Bone marrow (tissue), 2 donors: ENCODE measurements at regions not wholly inside any gene's neighbourhood (a gene's known extent, or its start where the extent isn't known, plus 50 kb on each side); places are given as distances from the start of the nearest gene placed in this dataset.

Experiments
- DNase-seq, 2 donors: peaks; one replicate each; lab custom pipeline; 2025; lab: John Stamatoyannopoulos, UW

DNA sequence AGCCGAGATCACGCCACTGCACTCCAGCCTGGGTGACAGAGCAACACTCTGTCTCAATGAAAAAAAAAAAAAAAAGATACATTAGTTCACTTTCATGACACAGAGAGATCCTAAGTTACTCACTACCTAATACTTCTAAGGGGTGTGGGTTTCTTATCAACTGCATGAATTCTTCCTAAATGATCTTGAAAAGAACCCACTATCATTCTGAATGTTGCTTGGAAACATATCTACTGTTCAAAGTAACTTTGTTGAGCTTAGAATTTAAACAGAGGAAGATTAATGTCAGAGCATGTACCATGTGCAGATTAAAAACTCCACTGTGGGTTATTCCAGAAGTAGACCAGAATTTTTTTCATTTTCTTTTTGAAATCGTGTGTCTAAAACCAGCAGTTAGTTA lies 241.5 kb downstream of the LTN1 start:
- DNase-seq = no peak

DNA sequence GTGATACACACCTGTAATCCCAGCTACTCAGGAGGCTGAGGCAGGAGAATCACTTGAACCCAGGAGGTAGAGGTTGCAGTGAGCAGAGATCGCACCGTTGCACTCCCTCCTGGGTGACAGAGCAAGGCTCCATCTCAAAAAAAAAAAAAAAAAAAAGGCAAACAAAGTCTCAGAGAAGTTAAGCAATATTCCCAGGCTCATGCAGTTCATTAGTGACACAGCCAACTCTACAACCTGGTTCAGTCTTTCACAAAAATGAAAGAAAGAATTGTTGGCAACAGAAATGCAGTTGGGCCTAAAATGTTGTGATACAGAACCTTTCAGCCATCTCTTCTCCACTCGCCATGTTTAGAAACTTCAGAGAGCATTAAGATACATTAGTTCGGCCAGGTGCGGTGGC lies 242.1 kb downstream of the LTN1 start:
- DNase-seq = no peak

DNA sequence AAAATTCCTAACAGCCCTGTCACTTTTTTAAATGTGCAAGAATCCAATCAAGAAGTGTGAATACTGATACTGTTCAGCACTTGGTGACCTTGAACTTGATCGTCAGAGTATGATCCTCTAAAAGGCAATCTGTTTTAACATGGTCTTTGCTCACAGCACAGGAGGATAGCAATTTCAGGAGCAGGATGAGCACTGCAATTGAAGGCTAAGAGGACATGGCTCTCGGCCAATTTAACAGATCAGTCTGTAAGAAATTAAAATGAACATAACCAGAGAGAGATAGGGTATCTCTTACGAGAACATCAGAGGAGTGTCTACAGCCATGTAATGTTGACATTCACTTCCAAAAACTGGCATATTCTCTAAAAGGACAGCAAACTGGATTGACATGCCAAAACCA lies 243.1 kb downstream of the LTN1 start:
- no peak for DNase-seq

DNA sequence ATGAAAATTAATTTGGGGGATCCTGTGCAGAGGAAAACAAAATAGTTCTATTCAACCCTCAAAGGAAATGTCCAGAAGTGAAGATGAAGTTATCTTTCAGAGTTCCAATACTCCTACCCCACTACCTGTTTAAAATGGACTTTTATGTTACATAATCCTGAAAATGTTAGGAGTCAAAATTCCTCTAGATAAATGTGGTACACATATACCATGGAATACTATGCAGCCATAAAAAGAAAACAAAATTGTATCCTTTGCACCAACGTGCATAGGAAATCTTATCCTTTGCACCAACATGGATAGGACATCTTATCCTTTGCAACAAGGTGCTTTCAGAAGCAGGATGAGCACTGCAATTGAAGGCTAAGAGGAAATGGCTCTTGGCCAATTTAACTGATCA lies 245.2 kb downstream of the LTN1 start:
- no peak for DNase-seq

DNA sequence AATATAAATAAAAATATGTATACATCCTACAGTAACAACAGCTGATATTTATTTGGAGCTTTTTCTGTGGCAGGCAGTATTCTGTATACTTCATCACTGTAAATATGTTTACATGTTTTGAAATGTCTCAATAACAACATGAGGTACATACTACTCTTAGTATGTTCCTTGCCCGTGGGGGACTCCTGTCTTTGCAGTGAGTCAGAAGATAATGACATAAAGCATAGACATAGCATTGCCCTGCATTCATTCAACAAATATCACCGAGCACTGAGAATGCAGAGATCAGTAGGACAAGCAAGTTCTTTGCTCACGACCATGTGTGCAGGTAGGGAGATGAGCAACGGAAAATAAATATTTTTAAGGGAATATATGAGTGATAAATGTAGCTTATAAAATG lies 246.5 kb downstream of the LTN1 start:
- no peak for DNase-seq

DNA sequence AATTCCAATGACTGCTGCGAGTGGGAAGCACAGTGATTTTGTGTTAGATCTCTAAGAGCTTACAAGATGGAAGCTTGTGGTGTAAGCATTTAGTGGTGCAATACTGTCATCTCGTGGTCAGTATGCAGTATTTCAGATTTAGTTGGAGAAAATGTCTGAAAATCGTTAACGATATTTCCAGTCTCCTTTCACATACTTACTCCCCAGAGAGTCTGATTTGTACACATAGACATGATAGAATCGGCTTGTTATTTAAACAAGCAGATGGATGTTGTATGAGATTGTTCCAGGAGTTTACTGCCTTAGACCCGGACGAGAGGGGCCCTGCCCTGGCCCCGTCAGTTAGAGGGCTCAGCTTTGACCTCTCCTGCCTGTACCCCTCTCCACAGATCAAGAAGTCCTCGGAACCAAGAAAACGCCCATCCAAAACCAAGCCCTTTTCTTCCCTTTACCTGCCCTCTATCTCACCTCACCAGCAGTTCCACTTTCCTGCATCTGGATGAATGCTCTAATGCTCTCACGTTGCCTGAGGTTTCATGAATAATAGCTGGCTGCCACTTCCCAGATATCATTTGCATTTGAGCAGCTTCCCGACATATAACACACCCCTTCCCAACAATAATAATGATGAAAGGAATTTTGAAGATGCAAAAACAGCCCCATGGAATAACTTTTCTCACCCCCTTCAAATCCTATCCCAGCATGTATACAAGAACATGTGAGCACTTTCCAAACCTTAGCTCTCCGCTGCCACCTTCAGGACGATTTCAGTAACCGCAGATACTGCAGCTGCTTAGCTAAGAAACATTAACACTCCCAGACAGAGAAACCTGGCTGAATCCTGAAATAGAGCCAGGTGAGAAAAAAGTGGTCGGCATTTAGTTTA lies 247.3 kb downstream of the LTN1 start:
- DNase-seq = peak; percentile 2 to 75

DNA sequence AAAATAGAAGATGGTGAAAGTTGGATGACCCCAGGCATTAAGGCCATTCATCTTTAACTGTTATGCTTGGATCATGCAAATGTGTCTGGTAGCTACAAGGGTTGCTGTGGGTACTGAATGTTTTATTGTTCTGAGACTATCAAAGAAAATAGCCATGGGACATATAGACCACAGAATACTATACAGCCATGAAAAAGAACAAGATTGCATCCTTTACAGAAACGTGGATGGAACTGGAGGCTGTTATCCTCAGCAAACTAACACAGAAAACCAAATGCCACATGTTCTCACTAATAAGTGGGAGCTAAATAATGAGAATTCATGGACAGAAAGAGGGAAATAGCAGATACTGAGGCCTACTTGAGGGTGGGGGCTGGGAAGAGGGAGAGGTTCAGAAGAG lies 249.0 kb downstream of the LTN1 start:
- no peak for DNase-seq

DNA sequence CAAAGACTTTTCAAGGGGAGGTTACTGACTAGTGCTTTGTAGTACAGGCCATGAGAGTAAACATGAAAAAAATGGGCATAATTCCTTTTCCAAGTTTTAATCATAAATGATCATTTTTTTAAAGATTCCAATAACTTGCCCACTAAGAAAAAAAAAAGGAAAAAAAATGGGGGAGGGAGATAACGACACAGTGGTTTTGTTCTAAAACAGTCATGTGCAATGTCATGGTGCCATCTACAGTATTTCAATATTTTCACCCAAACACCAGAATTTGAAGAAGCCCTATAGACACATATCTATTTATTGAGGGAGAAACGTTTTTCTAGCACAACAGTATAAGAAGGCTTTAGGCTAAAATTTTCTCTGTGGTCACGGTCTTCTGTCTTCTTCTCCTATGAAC lies 250.2 kb downstream of the LTN1 start:
- no peak for DNase-seq

DNA sequence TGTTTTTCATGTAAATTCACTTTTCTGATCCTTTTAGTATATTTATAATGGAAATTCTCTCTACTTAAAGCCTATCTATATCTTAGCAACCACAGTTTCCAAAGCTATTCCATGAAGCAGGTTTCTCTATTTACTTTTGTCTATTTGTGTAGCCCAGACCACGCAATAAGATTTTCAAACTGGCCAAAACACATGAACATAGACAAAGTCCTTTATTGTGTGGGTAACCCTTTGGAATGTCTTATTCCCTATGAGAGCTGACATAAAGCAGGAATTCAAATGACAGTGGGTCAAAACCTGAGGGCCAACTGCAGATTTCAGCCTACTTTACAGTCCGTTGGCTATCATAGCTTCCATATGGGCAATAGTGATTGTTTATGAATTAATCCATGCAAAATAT lies 252.6 kb downstream of the LTN1 start:
- no peak for DNase-seq

DNA sequence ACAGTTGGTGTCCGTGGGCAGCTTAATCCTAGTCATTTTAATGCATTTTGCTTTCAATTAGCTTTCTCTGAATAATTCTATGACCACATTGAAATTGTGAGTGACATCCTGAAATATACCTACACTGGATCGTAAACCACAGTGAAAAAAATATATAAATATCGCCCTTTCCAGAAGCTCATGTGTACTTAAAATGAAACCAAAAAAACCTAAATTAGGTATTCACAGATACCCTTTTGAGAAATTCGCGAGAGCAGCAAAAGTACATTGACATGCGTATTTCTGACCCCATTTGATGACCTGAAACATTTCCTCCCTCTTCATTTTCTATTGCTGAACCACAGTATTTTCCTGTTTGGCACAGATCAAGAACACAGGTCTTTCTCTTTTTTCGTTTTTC lies 253.8 kb downstream of the LTN1 start:
- DNase-seq = no peak

DNA sequence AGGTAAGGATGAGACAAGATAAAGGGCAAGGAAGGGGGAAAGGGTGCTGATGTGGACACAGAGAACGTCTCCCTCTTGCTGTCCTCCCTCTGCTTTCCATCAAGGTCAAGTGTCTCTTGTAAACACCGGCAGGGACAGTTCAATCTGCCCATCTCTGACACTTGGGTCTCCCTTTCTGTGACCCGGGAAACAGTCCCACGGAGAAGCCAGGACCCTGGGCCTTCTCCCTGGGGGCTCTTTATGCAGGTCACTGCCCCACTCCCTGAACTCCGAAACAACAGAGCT lies 254.3 kb downstream of the LTN1 start:
- no peak for DNase-seq

DNA sequence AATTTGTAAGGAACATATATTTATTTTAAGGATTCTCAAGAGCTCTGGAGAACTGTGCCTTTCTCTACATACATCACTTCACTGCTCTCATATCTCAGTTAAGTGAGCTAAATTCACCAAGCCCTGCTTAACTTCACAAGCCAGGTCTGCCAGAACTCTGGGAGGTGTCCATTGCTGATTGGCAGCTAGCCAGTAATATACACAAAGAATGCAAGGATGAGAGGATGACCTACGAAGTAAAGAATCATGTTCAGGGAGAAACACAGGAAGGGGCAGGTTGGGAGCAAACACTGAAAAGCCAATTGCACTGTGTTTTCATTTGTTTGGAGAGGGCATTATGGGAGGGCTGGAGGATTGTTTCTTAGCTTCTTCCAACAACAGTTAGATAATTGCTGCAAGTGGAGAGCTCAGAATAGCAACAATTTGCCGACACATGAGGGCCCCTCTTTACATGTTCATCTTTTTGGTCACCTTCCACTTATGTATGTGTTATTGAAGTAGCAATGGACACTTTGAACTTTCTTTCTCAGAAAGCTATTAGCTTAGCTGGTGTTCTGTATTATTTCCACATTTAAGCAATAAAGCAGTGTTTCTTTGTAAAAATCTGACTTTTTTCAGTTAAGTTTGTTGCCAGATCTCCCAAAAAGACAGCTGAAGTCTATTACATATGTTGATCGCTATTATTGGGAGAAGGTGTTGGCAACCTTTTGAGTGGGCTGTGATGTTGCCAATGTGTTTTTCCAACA lies 254.8 kb downstream of the LTN1 start:
- DNase-seq = no peak

DNA sequence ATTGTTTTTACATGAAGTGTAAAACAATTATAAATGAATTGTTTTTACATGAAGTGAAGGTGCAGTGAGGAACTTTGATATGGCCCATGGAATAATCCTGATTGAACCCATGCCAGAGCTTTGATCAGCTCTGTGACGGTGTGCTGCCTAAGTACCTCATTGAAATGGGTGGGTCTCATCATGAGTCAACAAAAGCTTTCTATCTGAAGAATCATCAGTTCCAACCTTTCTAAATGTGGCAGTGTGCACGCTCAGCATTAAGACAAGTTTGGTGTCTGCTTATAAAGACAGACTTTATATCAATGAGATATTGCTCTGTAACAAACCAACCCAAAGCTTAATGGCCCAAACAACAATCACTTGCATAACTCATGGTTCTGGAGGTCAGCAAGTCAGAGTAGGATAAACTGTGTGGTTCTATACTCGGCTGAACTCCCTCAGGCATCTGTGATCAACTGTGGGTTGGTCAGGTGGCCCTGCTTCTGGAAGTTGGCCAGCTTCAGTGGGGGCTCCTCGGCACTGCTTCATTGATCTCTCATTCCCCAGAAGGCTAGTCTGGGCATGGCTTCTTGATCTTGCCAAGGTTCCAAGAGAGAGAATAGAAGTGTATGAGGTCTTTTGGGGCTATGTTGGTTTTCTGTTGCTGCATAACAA lies 258.0 kb downstream of the LTN1 start:
- DNase-seq = no peak

DNA sequence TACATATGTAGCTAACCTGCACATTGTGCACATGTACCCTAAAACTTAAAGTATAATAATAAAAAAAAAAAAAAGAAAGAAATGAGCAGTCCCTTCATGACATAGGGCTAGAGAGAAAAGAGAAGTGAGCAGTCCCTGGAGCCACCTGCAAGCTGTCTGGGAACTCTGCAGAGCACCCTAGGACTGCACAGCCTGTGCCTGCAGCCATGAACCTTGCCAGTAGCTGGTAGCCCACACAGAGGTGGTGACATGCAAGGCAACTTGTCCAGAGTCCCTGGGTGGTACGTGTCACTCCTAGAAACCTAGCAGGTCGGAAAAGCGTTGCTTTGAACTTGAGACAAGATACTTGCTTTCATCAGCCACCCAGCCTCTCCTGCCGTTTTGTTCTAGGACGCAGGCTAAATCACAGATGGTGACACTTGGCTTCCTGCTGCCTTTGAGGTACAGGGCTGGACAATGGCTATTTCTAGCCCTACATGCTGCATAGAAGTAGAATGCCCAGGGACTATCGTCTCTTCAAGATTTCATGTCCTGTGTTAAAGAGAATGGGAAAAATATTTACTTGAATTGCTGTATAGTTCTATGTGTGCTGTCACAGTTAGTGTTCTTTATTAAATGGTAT lies 260.9 kb downstream of the LTN1 start:
- no peak for DNase-seq

DNA sequence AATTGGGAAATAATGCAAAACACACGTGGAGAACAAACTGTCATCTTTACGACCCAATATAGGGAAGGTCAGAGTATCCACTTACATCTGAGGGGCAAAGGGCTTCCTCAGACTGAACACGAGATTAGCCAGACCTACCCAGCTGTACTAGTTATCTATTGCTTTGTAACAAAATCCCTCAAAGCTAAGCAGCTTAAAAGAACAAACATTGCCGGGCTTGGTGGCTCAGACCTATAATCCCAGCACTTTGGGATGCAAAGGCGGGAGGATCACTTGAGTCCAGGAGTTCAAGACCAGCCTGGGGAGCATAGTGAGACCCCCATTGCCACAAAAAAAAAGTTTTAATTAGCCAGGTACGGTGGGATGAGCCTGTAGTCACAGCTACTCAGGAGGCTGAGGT lies 262.8 kb downstream of the LTN1 start:
- no peak for DNase-seq

DNA sequence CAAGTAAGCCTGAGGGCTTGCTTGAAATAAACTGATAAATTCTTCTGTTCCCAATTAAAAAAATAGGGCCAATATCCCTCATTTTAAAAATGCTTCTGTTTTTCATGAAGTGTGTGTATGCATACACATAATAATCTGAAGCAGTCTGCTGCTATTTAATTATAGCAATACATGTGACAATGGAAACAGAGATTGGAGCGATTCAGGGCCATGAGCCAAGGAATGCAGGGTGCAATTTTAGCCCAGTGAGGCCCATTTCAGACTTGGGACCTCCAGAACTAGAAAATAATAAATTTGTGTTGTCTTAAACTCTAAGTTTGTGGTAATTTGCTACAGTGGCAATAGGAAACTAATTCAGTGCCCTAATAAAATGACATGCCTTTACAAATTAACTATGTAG lies 264.9 kb downstream of the LTN1 start:
- no peak for DNase-seq

DNA sequence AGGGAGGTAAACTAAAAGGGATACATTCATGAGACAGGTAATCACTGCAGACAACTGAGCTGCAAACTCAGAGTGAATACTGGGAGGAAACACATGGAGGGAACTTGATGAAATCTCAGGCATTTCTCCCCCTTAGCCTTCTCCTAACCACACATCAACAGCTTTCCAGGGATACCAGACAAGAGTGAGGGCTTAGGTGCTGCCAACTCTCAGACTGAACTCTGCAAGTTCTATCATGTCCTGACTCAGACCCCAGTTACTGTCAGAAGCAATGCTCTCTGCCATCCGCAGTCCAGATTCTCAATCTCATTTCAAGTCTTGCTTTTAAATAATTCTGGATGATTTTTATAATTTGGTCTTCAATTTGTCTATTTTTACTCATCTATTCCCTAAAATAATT lies 267.3 kb downstream of the LTN1 start:
- no peak for DNase-seq

DNA sequence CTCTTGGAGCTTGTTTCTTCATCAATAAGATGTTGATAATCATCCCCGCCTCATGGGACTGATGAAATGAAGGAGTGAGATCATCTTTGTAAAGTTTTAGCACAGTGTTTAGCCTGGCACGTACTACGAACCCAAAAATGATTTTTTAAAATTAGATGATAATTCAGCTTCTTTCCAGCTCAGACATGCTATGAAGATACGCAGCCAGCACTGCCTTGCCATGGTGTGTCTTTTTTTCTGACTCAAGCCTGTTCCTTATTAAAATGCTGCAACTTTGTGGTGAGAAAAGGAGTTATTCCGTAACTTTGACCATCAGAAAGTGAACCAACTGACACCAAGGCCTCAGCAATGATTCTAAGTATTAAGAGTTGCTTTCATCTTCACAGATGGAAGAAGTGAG lies 269.0 kb downstream of the LTN1 start:
- DNase-seq = no peak

DNA sequence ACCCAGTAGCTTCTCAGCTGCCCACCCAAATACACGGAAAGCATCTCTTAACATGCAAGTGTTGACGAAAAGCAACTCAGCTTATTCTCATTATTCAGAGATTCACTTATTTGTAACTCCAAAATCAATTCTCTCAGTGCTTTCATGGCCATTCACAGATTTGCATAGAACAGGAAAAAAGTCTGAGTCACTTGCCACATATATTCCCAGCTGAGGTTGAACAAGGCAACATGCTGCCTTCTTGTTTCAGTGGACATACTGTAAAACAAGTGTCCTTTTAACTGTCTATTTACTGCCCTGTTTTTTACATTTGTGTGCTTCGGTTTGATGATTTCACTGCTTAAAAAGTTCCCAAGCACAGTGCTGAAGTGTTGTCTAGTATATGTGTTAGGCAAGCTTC lies 273.0 kb downstream of the LTN1 start:
- DNase-seq = no peak

DNA sequence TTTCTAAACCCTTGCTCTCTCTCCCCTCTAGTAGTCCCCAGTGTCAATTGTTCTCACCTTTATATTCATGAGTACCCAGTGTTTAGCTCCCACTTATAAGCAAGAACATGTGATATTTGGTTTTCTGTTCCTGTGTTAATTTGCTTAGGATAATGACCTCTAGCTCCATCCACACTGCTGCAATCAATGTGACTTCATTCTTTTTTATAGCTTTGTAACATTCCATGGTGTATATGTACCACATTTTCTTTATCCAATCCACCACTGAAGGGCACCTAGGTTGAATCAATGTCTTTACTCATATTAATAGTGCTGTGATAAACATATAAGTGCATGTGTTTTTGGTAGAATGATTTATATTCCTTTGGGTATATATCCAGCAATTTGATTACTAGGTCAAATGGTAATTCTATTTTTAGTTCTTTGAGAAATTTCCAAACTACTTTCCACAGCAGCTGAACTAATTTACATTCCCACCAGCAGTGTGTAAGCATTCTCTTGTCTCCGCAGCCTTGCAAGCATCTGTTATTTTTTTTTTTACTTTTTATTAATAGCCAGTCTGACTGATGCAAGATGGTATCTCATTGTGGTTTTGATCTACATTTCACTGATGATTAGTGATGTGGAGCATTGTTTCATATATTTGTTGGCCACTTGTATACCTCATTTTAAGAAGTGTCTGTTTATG lies 277.8 kb downstream of the LTN1 start:
- DNase-seq = no peak

DNA sequence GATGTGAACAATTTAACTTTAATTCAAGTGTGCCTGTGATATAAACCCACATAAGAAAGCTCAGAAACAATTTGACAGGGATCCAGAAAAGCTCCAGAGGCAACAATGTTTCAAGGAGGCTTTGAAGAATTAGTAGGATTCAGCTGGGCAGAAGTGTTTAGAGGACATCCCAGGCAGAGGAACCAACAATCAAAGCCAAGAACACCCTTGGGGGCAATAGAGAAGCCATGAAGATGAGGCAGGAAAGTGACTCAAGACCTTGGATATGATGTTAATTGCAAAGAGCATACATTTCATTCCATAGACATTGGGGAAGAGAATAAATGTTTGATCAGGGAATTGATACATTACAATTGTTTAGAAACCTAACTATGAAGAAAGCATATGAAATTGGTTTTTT lies 280.3 kb downstream of the LTN1 start:
- no peak for DNase-seq

DNA sequence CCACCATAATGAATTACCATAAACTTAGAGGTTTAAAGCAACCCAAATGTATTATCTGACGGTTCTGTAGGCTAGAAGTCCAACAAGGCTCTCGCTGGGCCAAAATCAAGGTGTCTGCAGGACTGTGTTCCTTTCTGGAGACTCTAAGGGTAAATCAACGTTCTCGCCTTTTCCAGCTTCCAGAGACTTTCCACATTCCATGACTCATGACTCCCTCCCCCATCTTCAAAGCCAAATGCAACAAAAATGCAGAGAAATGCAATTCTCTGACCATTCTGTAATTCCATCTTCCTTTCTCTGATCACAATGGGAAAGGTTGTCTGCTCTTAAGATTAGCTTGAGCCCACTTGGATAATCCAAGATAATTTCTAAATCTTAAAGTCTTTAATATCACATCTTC lies 287.1 kb downstream of the LTN1 start:
- no peak for DNase-seq
